H1 (cell line): ENCODE measurements at regions not wholly inside any gene's neighbourhood (a gene's known extent, or its start where the extent isn't known, plus 50 kb on each side); places are given as distances from the start of the nearest gene placed in this dataset.

Experiments used
- CHD7 ChIP-seq: fragments of 300-600 bp; sonication (generic); IDR thresholded peaks from 2 replicates; pipeline ENCODE4 v1.7.1; 2012; ENCODE audit warnings: low read length, moderate library complexity, mild to moderate bottlenecking, inconsistent platforms; ENCODE audit not compliant: insufficient replicate concordance

- no peak for TF ChIP-seq CHD7
These were observed 896.1 kb downstream of the CENPC start (continued) for GRCh38 chr4:66649236-66649635.
